CD8-positive, alpha-beta memory T cell (primary cell): ENCODE measurements at regions not wholly inside any gene's neighbourhood (a gene's known extent, or its start where the extent isn't known, plus 50 kb on each side); places are given as distances from the start of the nearest gene placed in this dataset.

ENCODE experiments used
- CTCF ChIA-PET: fragments of 350-600 bp; sonication (Branson Sonifier 250); formaldehyde crosslinking; loops from one replicate; lab custom pipeline; 2021; ENCODE audit warnings: antibody characterized with exemption; lab: Charles Lee
- POLR2A ChIA-PET: fragments of 350-600 bp; sonication (Branson Sonifier 250); formaldehyde crosslinking; loops from one replicate; lab custom pipeline; 2021; ENCODE audit warnings: antibody characterized with exemption; lab: Charles Lee
- DNase-seq, 5 donors: peaks; one replicate each; pipeline versions ENCODE4 v3.0.0 to v3.0.0-alpha.2; 2020 to 2022; ENCODE audit warnings: mixed read lengths in 1 of 5
- H3K27ac ChIP-seq: one replicate; pipeline ENCODE4 v1.7.0; 2013; ENCODE audit warnings: low read depth, mild to moderate bottlenecking, low read length, moderate library complexity
- H3K27me3 ChIP-seq: 2 replicates; pipeline ENCODE4 v1.7.0; 2013; ENCODE audit warnings: low read length, mild to moderate bottlenecking; ENCODE audit not compliant: insufficient read depth, poor library complexity, severe bottlenecking
- H3K36me3 ChIP-seq: 2 replicates; pipeline ENCODE4 v1.7.0; 2013; ENCODE audit warnings: mild to moderate bottlenecking, low read length, moderate library complexity; ENCODE audit not compliant: insufficient read depth
- H3K4me1 ChIP-seq: 2 replicates; pipeline ENCODE4 v1.7.0; 2013; ENCODE audit warnings: mild to moderate bottlenecking, low read length, moderate library complexity; ENCODE audit not compliant: insufficient read depth
- H3K4me3 ChIP-seq: 2 replicates; pipeline ENCODE4 v1.7.0; 2013; ENCODE audit warnings: mild to moderate bottlenecking, low read length
- H3K9me3 ChIP-seq: 2 replicates; pipeline ENCODE4 v1.7.0; 2013; ENCODE audit warnings: mild to moderate bottlenecking, low read length
- H3K27ac Mint-ChIP-seq, 8 donors: one replicate each; pipeline ENCODE4 v1.8.0; 2020 to 2021; ENCODE audit warnings: mixed read lengths in 8 of 8, mild to moderate bottlenecking in 6 of 8, inconsistent platforms in 3 of 8, moderate library complexity in 3 of 8
- H3K27me3 Mint-ChIP-seq, 2 donors: one replicate each; pipeline ENCODE4 v1.8.0; 2020 to 2021; ENCODE audit warnings: mixed read lengths in 2 of 2, mild to moderate bottlenecking in 1 of 2, moderate library complexity in 1 of 2
- H3K36me3 Mint-ChIP-seq, 3 donors: one replicate each; pipeline ENCODE4 v1.8.0; 2020 to 2021; ENCODE audit warnings: mixed read lengths in 3 of 3, inconsistent platforms in 1 of 3, mild to moderate bottlenecking in 1 of 3
- H3K4me1 Mint-ChIP-seq, 3 donors: one replicate each; pipeline ENCODE4 v1.8.0; 2020 to 2021; ENCODE audit warnings: mixed read lengths in 3 of 3, inconsistent platforms in 1 of 3, mild to moderate bottlenecking in 1 of 3
- H3K4me3 Mint-ChIP-seq, 7 donors: one replicate each; pipeline ENCODE4 v1.8.0; 2020 to 2021; ENCODE audit warnings: mixed read lengths in 7 of 7, mild to moderate bottlenecking in 6 of 7, moderate library complexity in 4 of 7, inconsistent platforms in 2 of 7
- H3K9me3 Mint-ChIP-seq, 5 donors: one replicate each; pipeline ENCODE4 v1.8.0; 2020 to 2022; ENCODE audit warnings: mixed read lengths in 5 of 5, mild to moderate bottlenecking in 3 of 5, moderate library complexity in 2 of 5, inconsistent platforms in 1 of 5

DNA sequence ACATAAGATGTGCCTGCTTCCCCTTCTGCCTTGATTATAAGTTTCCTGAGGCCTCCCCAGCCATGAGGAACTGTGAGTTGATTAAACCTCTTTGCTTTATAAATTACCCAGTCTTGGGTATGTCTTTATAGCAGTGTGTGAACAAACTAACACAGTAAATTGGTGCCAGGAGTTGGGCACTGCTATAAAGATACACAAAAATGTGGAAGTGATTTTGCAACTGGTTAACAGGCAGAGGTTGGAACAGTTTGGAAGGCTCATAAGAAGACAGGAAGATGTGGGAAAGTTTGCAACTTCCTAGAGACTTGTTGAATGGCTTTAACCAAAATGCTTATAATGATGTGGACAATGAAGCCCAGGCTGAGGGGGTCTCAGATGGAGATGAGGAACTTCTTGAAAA lies 264.1 kb downstream of the DACT1 start:
- no peaks in the 10 kb centered on the region for H3K36me3 ChIP-seq
- H3K4me1 ChIP-seq: no peaks in the 10 kb centered on the region
- Mint-ChIP-seq H3K9me3 (peaks cover 0 to 5% (median 3%) of the 10 kb centered on the region in 5 donors), H3K4me3 (no peak overlapping the region), H3K27ac (no peak overlapping the region), H3K36me3 (no peaks in the 10 kb centered on the region), H3K4me1 (no peaks in the 10 kb centered on the region), H3K27me3 (peaks cover 0 to 1% of the 10 kb centered on the region in 2 donors)
- ChIA-PET POLR2A (no interaction called here), CTCF (no interaction called here)
- no peaks in the 10 kb centered on the region for H3K9me3 ChIP-seq
- H3K27ac ChIP-seq: no peak overlapping the region
- H3K27me3 ChIP-seq: no peaks in the 10 kb centered on the region
- H3K4me3 ChIP-seq: no peak overlapping the region
- DNase-seq: no peak

DNA sequence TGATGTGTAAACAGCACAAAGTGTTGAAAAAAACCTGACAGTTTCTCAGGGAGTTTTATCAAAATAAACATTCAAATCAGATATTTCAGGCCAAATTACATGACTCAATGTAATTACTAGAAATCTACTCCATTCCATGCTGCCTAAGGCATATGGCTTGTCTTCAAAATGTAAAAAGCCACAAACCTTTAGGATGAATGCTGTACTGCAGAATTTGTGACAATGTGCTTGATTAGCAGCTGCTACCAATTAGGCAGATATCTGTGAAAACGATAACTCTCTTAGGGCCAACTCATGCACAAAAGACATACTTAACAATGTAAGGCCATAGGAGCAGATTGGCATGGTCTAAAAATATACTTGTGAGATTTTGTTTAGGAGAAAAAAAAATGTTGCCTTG lies 267.0 kb downstream of the DACT1 start:
- POLR2A ChIA-PET: no interaction called here
- Histone ChIP-seq H3K36me3 (no peaks in the 10 kb centered on the region), H3K9me3 (no peaks in the 10 kb centered on the region), H3K27me3 (no peaks in the 10 kb centered on the region), H3K27ac (no peak overlapping the region), H3K4me3 (no peak overlapping the region), H3K4me1 (no peaks in the 10 kb centered on the region)
- CTCF ChIA-PET: no interaction called here
- Mint-ChIP-seq H3K36me3 (no peaks in the 10 kb centered on the region), H3K4me3 (no peak overlapping the region), H3K9me3 (peaks cover 0 to 5% (median 3%) of the 10 kb centered on the region in 5 donors), H3K4me1 (no peaks in the 10 kb centered on the region), H3K27ac (no peak overlapping the region), H3K27me3 (peaks cover 0 to 1% of the 10 kb centered on the region in 2 donors)
- DNase-seq: no peak

DNA sequence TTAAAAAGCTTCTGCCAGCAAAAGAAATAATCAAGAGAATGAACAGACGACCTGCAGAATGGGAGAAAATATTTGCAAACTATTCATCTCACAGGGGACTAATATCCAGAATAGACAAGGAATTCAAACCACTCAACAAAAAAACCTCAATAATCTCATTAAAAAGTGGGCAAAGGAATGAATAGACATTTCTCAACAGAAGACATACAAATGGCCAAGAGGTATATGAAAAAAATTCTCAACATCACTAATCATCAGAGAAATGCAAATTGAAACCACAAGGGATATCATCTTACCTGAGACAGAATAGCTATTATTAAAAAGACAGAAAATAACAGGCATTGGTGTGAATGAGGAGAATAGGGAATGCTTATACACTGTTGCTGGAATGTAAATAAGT lies 270.0 kb downstream of the DACT1 start:
- Mint-ChIP-seq H3K36me3 (no peaks in the 10 kb centered on the region), H3K27ac (no peak overlapping the region), H3K4me1 (no peaks in the 10 kb centered on the region), H3K9me3 (peaks cover 0 to 5% (median 0%) of the 10 kb centered on the region in 5 donors), H3K4me3 (no peak overlapping the region), H3K27me3 (peaks cover 0 to 3% of the 10 kb centered on the region in 2 donors)
- no peaks in the 10 kb centered on the region for H3K27me3 ChIP-seq
- CTCF ChIA-PET: no interaction called here
- no peak overlapping the region for H3K4me3 ChIP-seq
- no peak overlapping the region for H3K27ac ChIP-seq
- no peaks in the 10 kb centered on the region for H3K36me3 ChIP-seq
- no peak for DNase-seq
- POLR2A ChIA-PET: no interaction called here
- no peaks in the 10 kb centered on the region for H3K4me1 ChIP-seq
- no peaks in the 10 kb centered on the region for H3K9me3 ChIP-seq

DNA sequence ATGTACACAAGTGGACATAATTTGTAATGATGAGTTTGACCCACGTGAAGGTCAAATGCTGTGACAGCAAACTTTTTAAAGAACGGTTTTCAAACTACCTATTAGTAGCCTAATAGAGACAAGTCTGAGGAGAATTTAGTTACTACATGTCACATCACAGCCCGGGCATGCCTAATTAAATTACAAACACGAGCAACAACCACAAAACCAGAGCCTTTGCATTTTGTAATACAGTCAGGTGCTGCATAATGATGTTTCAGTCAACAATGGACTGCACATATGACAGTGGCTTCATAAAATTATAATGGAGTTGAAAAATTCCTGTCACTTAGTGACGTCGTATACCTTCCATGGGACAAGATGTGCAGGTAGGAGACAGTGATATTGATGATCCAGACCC lies 274.5 kb downstream of the DACT1 start:
- POLR2A ChIA-PET: no interaction called here
- Histone ChIP-seq H3K9me3 (no peaks in the 10 kb centered on the region), H3K27ac (no peak overlapping the region), H3K27me3 (no peaks in the 10 kb centered on the region), H3K4me1 (no peaks in the 10 kb centered on the region), H3K4me3 (no peak overlapping the region), H3K36me3 (no peaks in the 10 kb centered on the region)
- H3K9me3 Mint-ChIP-seq: no peaks in the 10 kb centered on the region
- CTCF ChIA-PET: no interaction called here
- H3K27me3 Mint-ChIP-seq: peaks cover 0 to 2% of the 10 kb centered on the region in 2 donors
- H3K4me1 Mint-ChIP-seq: no peaks in the 10 kb centered on the region
- no peak overlapping the region for H3K4me3 Mint-ChIP-seq
- H3K36me3 Mint-ChIP-seq: no peaks in the 10 kb centered on the region
- H3K27ac Mint-ChIP-seq: no peak overlapping the region
- DNase-seq: no peak

DNA sequence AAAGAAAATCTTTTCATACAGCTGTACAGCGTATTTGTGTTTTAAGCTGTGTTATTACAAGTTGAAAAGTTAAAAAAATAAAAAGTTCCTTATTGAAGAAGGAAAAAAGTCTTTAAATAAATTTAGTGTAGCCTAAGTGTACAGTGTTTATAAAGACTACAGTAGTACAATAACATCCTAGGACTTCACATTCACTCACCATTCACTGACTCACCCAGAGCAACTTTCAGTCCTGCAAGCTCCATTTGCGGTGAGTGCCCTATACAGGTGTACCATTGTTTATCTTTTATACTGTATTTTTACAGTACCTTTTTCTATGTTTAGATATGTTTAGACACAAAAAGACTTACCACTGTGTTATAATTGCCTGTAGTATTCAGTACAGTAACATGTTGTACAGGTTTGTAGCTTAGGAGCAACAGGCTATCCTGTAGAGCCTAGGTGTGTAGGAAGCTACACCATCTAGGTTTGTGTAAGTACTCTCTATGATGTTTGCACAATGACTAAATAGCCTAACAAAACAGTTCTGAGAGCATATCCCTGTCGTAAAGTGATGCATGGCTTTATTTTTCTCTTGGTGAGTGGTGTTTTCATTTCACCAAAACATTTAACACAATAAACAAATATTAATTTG lies 275.2 kb downstream of the DACT1 start:
- no peaks in the 10 kb centered on the region for H3K9me3 ChIP-seq
- H3K4me3 Mint-ChIP-seq: no peak overlapping the region
- H3K36me3 Mint-ChIP-seq: no peaks in the 10 kb centered on the region
- H3K27me3 Mint-ChIP-seq: peaks cover 0 to 2% of the 10 kb centered on the region in 2 donors
- no peak overlapping the region for H3K27ac ChIP-seq
- no peaks in the 10 kb centered on the region for H3K27me3 ChIP-seq
- H3K9me3 Mint-ChIP-seq: no peaks in the 10 kb centered on the region
- ChIA-PET CTCF (no interaction called here), POLR2A (no interaction called here)
- no peak overlapping the region for H3K27ac Mint-ChIP-seq
- no peaks in the 10 kb centered on the region for H3K36me3 ChIP-seq
- H3K4me1 Mint-ChIP-seq: no peaks in the 10 kb centered on the region
- DNase-seq: no peak
- no peaks in the 10 kb centered on the region for H3K4me1 ChIP-seq
- H3K4me3 ChIP-seq: no peak overlapping the region

DNA sequence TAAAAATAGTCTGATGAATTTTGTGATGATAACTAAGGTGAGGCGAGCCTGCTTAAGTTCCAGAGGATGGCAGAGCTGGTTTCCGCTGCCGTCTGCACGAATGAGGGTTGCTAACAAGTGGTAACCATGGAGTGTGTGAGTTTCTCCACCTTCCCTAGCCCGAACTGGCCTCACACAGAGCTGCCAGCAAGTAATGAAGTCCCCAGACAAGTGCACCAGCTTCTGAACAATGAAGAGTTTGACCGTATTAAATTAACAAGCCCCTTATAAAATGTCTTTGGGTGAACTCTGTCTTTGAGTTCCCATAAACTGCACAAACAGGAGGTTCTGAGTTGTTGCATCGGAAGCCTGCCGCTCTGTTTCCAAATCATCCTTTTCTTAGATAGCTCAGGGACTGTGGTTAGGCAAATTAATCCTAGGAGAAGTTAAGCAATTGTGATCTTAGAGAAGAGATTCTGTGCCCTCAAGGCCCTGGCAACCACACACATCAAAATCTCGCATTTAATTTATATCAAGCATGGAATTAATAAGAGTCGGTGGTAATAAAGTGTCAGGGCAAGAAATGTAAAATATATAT lies 274.1 kb upstream of the DAAM1 start:
- Mint-ChIP-seq H3K27me3 (peaks cover 2 to 3% of the 10 kb centered on the region in 2 donors), H3K9me3 (no peaks in the 10 kb centered on the region), H3K4me3 (no peak overlapping the region), H3K27ac (no peak overlapping the region), H3K4me1 (no peaks in the 10 kb centered on the region), H3K36me3 (no peaks in the 10 kb centered on the region)
- Histone ChIP-seq H3K4me3 (no peak overlapping the region), H3K4me1 (no peaks in the 10 kb centered on the region), H3K36me3 (no peaks in the 10 kb centered on the region), H3K27ac (no peak overlapping the region), H3K9me3 (no peaks in the 10 kb centered on the region), H3K27me3 (no peaks in the 10 kb centered on the region)
- ChIA-PET CTCF (no interaction called here), POLR2A (no interaction called here)
- DNase-seq: no peak

DNA sequence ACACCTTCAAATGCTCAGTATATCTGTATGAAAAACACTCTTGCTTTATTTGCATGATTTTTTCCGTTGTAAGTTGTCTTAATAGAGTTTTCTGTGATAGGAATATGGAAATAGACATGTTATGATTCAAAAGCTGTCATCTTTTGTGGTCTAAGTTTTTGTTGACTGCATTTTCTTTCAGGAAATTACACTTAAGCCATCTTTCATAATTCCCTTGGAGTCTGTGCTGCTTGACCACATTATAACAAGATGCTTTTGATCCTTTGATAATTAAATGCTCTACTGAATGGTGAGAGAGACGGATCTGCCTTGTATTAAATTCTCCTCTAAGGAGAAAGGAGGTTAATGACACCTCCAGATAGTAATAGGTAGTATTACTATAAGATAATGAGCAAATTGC lies 272.8 kb upstream of the DAAM1 start:
- H3K36me3 Mint-ChIP-seq: no peaks in the 10 kb centered on the region

DNA sequence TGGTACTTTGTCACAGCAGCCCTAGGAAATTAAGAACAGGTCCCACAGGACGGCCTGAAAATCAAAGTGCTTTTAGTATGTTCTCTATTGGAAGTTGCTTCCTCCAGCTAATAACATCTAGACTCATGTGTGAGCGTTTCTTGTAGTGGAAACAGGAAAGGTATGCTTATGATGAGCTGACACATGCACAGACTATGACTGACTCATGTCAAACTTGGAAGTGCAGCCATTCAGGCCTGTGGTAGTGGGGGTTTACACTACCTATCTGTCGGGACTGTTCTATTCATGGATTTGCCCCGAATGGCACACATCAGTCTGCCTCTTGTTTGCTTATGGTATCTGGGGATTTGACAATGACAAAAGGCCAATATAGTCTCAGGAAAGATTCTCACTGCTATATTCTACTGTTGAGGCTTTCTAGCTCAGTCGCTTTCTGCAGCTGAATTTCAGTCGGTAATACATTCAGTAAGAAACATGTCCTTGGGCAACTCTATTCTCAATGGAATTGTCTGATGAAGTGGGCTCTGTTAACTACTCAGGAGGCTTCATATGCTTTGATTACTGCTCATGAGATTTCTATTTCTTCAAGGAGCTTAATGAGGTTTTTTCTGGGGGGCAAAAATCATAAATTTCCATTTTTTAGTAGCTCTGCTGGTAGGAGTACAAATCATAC lies 270.3 kb upstream of the DAAM1 start:
- H3K9me3 Mint-ChIP-seq: no peaks in the 10 kb centered on the region
- Histone ChIP-seq H3K9me3 (no peaks in the 10 kb centered on the region), H3K4me1 (no peaks in the 10 kb centered on the region), H3K4me3 (no peak overlapping the region), H3K36me3 (no peaks in the 10 kb centered on the region), H3K27ac (no peak overlapping the region), H3K27me3 (no peaks in the 10 kb centered on the region)
- POLR2A ChIA-PET: no interaction called here
- no peak overlapping the region for H3K4me3 Mint-ChIP-seq
- no peak for DNase-seq
- H3K27ac Mint-ChIP-seq: no peak overlapping the region
- peaks cover 0 to 7% of the 10 kb centered on the region in 2 donors for H3K27me3 Mint-ChIP-seq
- CTCF ChIA-PET: no interaction called here
- H3K36me3 Mint-ChIP-seq: peaks cover 0 to 1% (median 0%) of the 10 kb centered on the region in 3 donors
- H3K4me1 Mint-ChIP-seq: no peaks in the 10 kb centered on the region

More for the DNA sequence above, 272.8 kb upstream of the DAAM1 start:
- H3K27ac ChIP-seq: no peak overlapping the region
- DNase-seq: no peak
- no peaks in the 10 kb centered on the region for H3K27me3 ChIP-seq
- H3K4me1 ChIP-seq: no peaks in the 10 kb centered on the region
- H3K4me3 Mint-ChIP-seq: no peak overlapping the region
- H3K9me3 ChIP-seq: no peaks in the 10 kb centered on the region
- peaks cover under 1 to 3% of the 10 kb centered on the region in 2 donors for H3K27me3 Mint-ChIP-seq
- H3K4me1 Mint-ChIP-seq: no peaks in the 10 kb centered on the region
- no peaks in the 10 kb centered on the region for H3K9me3 Mint-ChIP-seq
- CTCF ChIA-PET: no interaction called here
- H3K27ac Mint-ChIP-seq: no peak overlapping the region
- H3K36me3 ChIP-seq: no peaks in the 10 kb centered on the region
- H3K4me3 ChIP-seq: no peak overlapping the region
- POLR2A ChIA-PET: no interaction called here
